Activated naive CD4-positive, alpha-beta T cell treated with anti-CD3 and anti-CD28 coated beads for 36 hours (primary cell): ENCODE measurements at regions not wholly inside any gene's neighbourhood (a gene's known extent, or its start where the extent isn't known, plus 50 kb on each side); places are given as distances from the start of the nearest gene placed in this dataset.

Source experiments
- CTCF ChIA-PET: fragments of 350-600 bp; sonication (Branson Sonifier 250); formaldehyde crosslinking; loops from one replicate; lab custom pipeline; 2021; ENCODE audit warnings: antibody characterized with exemption; lab: Charles Lee
- DNase-seq: peaks from one replicate; pipeline ENCODE4 v3.0.0-alpha.2; 2020
- H3K27ac Mint-ChIP-seq: one replicate; pipeline ENCODE4 v1.8.0; 2021; ENCODE audit warnings: mild to moderate bottlenecking, mixed read lengths
- H3K27me3 Mint-ChIP-seq: one replicate; pipeline ENCODE4 v1.8.0; 2021; ENCODE audit warnings: low read depth, mixed read lengths
- H3K36me3 Mint-ChIP-seq: one replicate; pipeline ENCODE4 v1.8.0; 2021; ENCODE audit warnings: low read depth, mixed read lengths
- H3K4me1 Mint-ChIP-seq: one replicate; pipeline ENCODE4 v1.8.0; 2021; ENCODE audit warnings: low read depth, mixed read lengths
- H3K4me3 Mint-ChIP-seq: one replicate; pipeline ENCODE4 v1.8.0; 2021; ENCODE audit warnings: mild to moderate bottlenecking, moderate library complexity, mixed read lengths
- H3K9me3 Mint-ChIP-seq: one replicate; pipeline ENCODE4 v1.8.0; 2021; ENCODE audit warnings: mixed read lengths
- intact Hi-C: fragments of 100-400 bp; cut with micrococcal nuclease; formaldehyde crosslinking; loops from one replicate; pipeline ENCODE4 v1.15.1; 2023

GRCh38 chr6:77231438-77232305 lies 231.6 kb downstream of the HTR1B start:
- Mint-ChIP-seq H3K4me1 (no peaks in the 10 kb centered on the region), H3K36me3 (no peaks in the 10 kb centered on the region), H3K9me3 (peaks cover 2% of the 10 kb centered on the region), H3K4me3 (no peak overlapping the region), H3K27me3 (no peaks in the 10 kb centered on the region), H3K27ac (no peak overlapping the region)
- CTCF ChIA-PET: no interaction called here
- DNase-seq: no peak
- intact Hi-C loops: no loop called here

GRCh38 chr6:77228279-77228678 lies 235.0 kb downstream of the HTR1B start:
- no peaks in the 10 kb centered on the region for H3K36me3 Mint-ChIP-seq
- H3K4me3 Mint-ChIP-seq: no peak overlapping the region
- no peaks in the 10 kb centered on the region for H3K4me1 Mint-ChIP-seq
- CTCF ChIA-PET: no interaction called here
- intact Hi-C loops: no loop called here
- peaks cover 4% of the 10 kb centered on the region for H3K9me3 Mint-ChIP-seq
- no peak for DNase-seq
- no peaks in the 10 kb centered on the region for H3K27me3 Mint-ChIP-seq
- no peak overlapping the region for H3K27ac Mint-ChIP-seq

- DNase-seq: no peak
- intact Hi-C loops: no loop called here
- Mint-ChIP-seq H3K27me3 (no peaks in the 10 kb centered on the region), H3K9me3 (peaks cover 13% of the 10 kb centered on the region), H3K27ac (no peak overlapping the region), H3K4me3 (no peak overlapping the region), H3K36me3 (no peaks in the 10 kb centered on the region), H3K4me1 (no peaks in the 10 kb centered on the region)
- CTCF ChIA-PET: no interaction called here
Measured at GRCh38 chr6:77217896-77218295, 245.4 kb downstream of the HTR1B start.

GRCh38 chr6:77205936-77206335 lies 257.4 kb downstream of the HTR1B start:
- Mint-ChIP-seq H3K9me3 (peaks cover 5% of the 10 kb centered on the region), H3K27me3 (no peaks in the 10 kb centered on the region), H3K4me1 (no peaks in the 10 kb centered on the region), H3K4me3 (no peak overlapping the region), H3K27ac (no peak overlapping the region), H3K36me3 (no peaks in the 10 kb centered on the region)
- CTCF ChIA-PET: no interaction called here
- intact Hi-C loops: no loop called here
- DNase-seq: no peak

- H3K4me3 Mint-ChIP-seq: no peak overlapping the region
- DNase-seq: no peak
- no peaks in the 10 kb centered on the region for H3K4me1 Mint-ChIP-seq
- CTCF ChIA-PET: no interaction called here
- H3K36me3 Mint-ChIP-seq: no peaks in the 10 kb centered on the region
- H3K9me3 Mint-ChIP-seq: peaks cover 5% of the 10 kb centered on the region
- no peaks in the 10 kb centered on the region for H3K27me3 Mint-ChIP-seq
- intact Hi-C loops: no loop called here
- no peak overlapping the region for H3K27ac Mint-ChIP-seq
Measured at GRCh38 chr6:77204555-77204954, 258.7 kb downstream of the HTR1B start.

- CTCF ChIA-PET: no interaction called here
- no peak overlapping the region for H3K4me3 Mint-ChIP-seq
Measured at GRCh38 chr6:77183447-77183846, 279.8 kb downstream of the HTR1B start.

GRCh38 chr6:77181749-77182148 lies 281.5 kb downstream of the HTR1B start:
- H3K4me3 Mint-ChIP-seq: no peak overlapping the region
- H3K27ac Mint-ChIP-seq: no peak overlapping the region
- H3K9me3 Mint-ChIP-seq: peaks cover 9% of the 10 kb centered on the region
- CTCF ChIA-PET: no interaction called here
- H3K27me3 Mint-ChIP-seq: no peaks in the 10 kb centered on the region
- intact Hi-C loops: no loop called here
- DNase-seq: no peak
- no peaks in the 10 kb centered on the region for H3K4me1 Mint-ChIP-seq
- no peaks in the 10 kb centered on the region for H3K36me3 Mint-ChIP-seq

More at GRCh38 chr6:77183447-77183846, 279.8 kb downstream of the HTR1B start:
- Mint-ChIP-seq H3K4me1 (no peaks in the 10 kb centered on the region), H3K27me3 (no peaks in the 10 kb centered on the region), H3K9me3 (peaks cover 9% of the 10 kb centered on the region), H3K36me3 (no peaks in the 10 kb centered on the region), H3K27ac (no peak overlapping the region)
- intact Hi-C loops: no loop called here
- no peak for DNase-seq

GRCh38 chr6:77180326-77180725 lies 283.0 kb downstream of the HTR1B start:
- Mint-ChIP-seq H3K27me3 (no peaks in the 10 kb centered on the region), H3K9me3 (peaks cover 6% of the 10 kb centered on the region), H3K36me3 (no peaks in the 10 kb centered on the region), H3K27ac (no peak overlapping the region), H3K4me3 (no peak overlapping the region), H3K4me1 (no peaks in the 10 kb centered on the region)
- intact Hi-C loops: no loop called here
- CTCF ChIA-PET: no interaction called here
- no peak for DNase-seq

- no peak for DNase-seq
- CTCF ChIA-PET: no interaction called here
- Mint-ChIP-seq H3K27ac (no peak overlapping the region), H3K4me1 (no peaks in the 10 kb centered on the region), H3K9me3 (peaks cover 2% of the 10 kb centered on the region), H3K36me3 (no peaks in the 10 kb centered on the region), H3K27me3 (no peaks in the 10 kb centered on the region), H3K4me3 (no peak overlapping the region)
- intact Hi-C loops: no loop called here
Measured at GRCh38 chr6:77178821-77179220, 284.5 kb downstream of the HTR1B start.

GRCh38 chr6:77177470-77177869 lies 285.8 kb downstream of the HTR1B start:
- intact Hi-C loops: no loop called here
- no peak for DNase-seq
- H3K9me3 Mint-ChIP-seq: peaks cover 3% of the 10 kb centered on the region
- CTCF ChIA-PET: no interaction called here
- no peak overlapping the region for H3K4me3 Mint-ChIP-seq
- no peaks in the 10 kb centered on the region for H3K4me1 Mint-ChIP-seq
- H3K36me3 Mint-ChIP-seq: no peaks in the 10 kb centered on the region
- H3K27ac Mint-ChIP-seq: no peak overlapping the region
- H3K27me3 Mint-ChIP-seq: no peaks in the 10 kb centered on the region

GRCh38 chr6:77173472-77174074 lies 289.7 kb downstream of the HTR1B start:
- no peak for DNase-seq
- H3K27ac Mint-ChIP-seq: no peak overlapping the region
- H3K4me1 Mint-ChIP-seq: no peaks in the 10 kb centered on the region
- H3K4me3 Mint-ChIP-seq: no peak overlapping the region
- no peaks in the 10 kb centered on the region for H3K27me3 Mint-ChIP-seq
- H3K36me3 Mint-ChIP-seq: no peaks in the 10 kb centered on the region
- peaks cover 6% of the 10 kb centered on the region for H3K9me3 Mint-ChIP-seq
- intact Hi-C loops: no loop called here
- CTCF ChIA-PET: no interaction called here

- DNase-seq: no peak
- Mint-ChIP-seq H3K27me3 (no peaks in the 10 kb centered on the region), H3K4me3 (no peak overlapping the region), H3K27ac (no peak overlapping the region), H3K4me1 (no peaks in the 10 kb centered on the region), H3K9me3 (peaks cover 6% of the 10 kb centered on the region), H3K36me3 (no peaks in the 10 kb centered on the region)
- CTCF ChIA-PET: no interaction called here
- intact Hi-C loops: no loop called here
Measured at GRCh38 chr6:77172578-77172977, 290.7 kb downstream of the HTR1B start.

- Mint-ChIP-seq H3K9me3 (peaks cover 6% of the 10 kb centered on the region), H3K4me1 (no peaks in the 10 kb centered on the region)
Measured at GRCh38 chr6:77159730-77160129, 303.6 kb downstream of the HTR1B start.

More at GRCh38 chr6:77159730-77160129, 303.6 kb downstream of the HTR1B start:
- H3K4me3 Mint-ChIP-seq: no peak overlapping the region
- intact Hi-C loops: no loop called here
- CTCF ChIA-PET: interaction anchor here (0.6 kb wide), 1 partner anchor 320 kb away, joined by 4 read pairs; no protein-coding TSS in a partner anchor
- DNase-seq: no peak
- no peaks in the 10 kb centered on the region for H3K27me3 Mint-ChIP-seq
- H3K36me3 Mint-ChIP-seq: no peaks in the 10 kb centered on the region
- H3K27ac Mint-ChIP-seq: no peak overlapping the region
